ENCODE measurements at regions not wholly inside any gene's neighbourhood (a gene's known extent, or its start where the extent isn't known, plus 50 kb on each side); places are given as distances from the start of the nearest gene placed in this dataset.

GRCh38 chr3:102237838-102238237 lies 197.0 kb upstream of the ZPLD1 start:
- no peak overlapping the region for H3K27ac ChIP-seq (ENCODE audit: low read length)
- no peak overlapping the region for H3K9ac ChIP-seq (ENCODE audit: low read length)
- H3K9me3 ChIP-seq (ENCODE audit: low read length), result no peaks in the 10 kb centered on the region
- TF ChIP-seq REST (IDR thresholded peaks at IDR 0.05; ENCODE audit: borderline replicate concordance), result no peak
- no peak for TF ChIP-seq SMC3 (conservative IDR thresholded peaks at IDR 0.05; ENCODE audit: poor library complexity)
- no peak for TF ChIP-seq RAD21 (conservative IDR thresholded peaks at IDR 0.05)
- TF ChIP-seq POLR2AphosphoS5 (IDR thresholded peaks at IDR 0.05), result no peak
- no peak for TF ChIP-seq EZH2 (IDR thresholded peaks at IDR 0.05; ENCODE audit: borderline replicate concordance, insufficient read depth, low read length, poor library complexity, severe bottlenecking)
- no peak for TF ChIP-seq MXI1 (conservative IDR thresholded peaks at IDR 0.05; ENCODE audit: poor library complexity, severe bottlenecking)
- no peak for TF ChIP-seq EP300 (conservative IDR thresholded peaks at IDR 0.05; ENCODE audit: poor library complexity, severe bottlenecking)
- TF ChIP-seq CTCF (IDR thresholded peaks at IDR 0.05; ENCODE audit: poor library complexity, severe bottlenecking), result no peak
- no peak for TF ChIP-seq TAF1 (IDR thresholded peaks at IDR 0.05; ENCODE audit: low read depth)
- no peaks in the 10 kb centered on the region for H4K20me1 ChIP-seq (ENCODE audit: insufficient read depth)
- H3K27me3 ChIP-seq (ENCODE audit: insufficient read depth, low read depth, low read length), result no peaks in the 10 kb centered on the region
- H2AFZ ChIP-seq (ENCODE audit: low read depth, low read length), result no peak overlapping the region
- H3K4me2 ChIP-seq (ENCODE audit: low read length), result no peak overlapping the region
- H3K36me3 ChIP-seq (ENCODE audit: insufficient read depth, low read length), result no peaks in the 10 kb centered on the region
- H3F3A ChIP-seq (ENCODE audit: insufficient read depth, low read length, poor library complexity, severe bottlenecking), result no peaks in the 10 kb centered on the region
- no peaks in the 10 kb centered on the region for H3K79me2 ChIP-seq (replicated peaks; ENCODE audit: insufficient read depth, low read length)
- no peak overlapping the region for H3K4me3 ChIP-seq (ENCODE audit: low read length)
- H3K9me2 ChIP-seq (ENCODE audit: insufficient read depth, low read length), result no peaks in the 10 kb centered on the region

- Histone ChIP-seq H3K4me2 (ENCODE audit: low read length) (no peak overlapping the region), H2AFZ (ENCODE audit: low read depth, low read length) (no peak overlapping the region)
Measured at GRCh38 chr3:102238362-102238761, 196.5 kb upstream of the ZPLD1 start.

GRCh38 chr3:102240720-102241119 lies 194.1 kb upstream of the ZPLD1 start:
- TF ChIP-seq POLR2AphosphoS5 (IDR thresholded peaks at IDR 0.05) (no peak), RAD21 (conservative IDR thresholded peaks at IDR 0.05) (no peak), CTCF (IDR thresholded peaks at IDR 0.05; ENCODE audit: poor library complexity, severe bottlenecking) (no peak), EP300 (conservative IDR thresholded peaks at IDR 0.05; ENCODE audit: poor library complexity, severe bottlenecking) (no peak), MXI1 (conservative IDR thresholded peaks at IDR 0.05; ENCODE audit: poor library complexity, severe bottlenecking) (no peak), SMC3 (conservative IDR thresholded peaks at IDR 0.05; ENCODE audit: poor library complexity) (no peak), REST (IDR thresholded peaks at IDR 0.05; ENCODE audit: borderline replicate concordance) (no peak), EZH2 (IDR thresholded peaks at IDR 0.05; ENCODE audit: borderline replicate concordance, insufficient read depth, low read length, poor library complexity, severe bottlenecking) (no peak), TAF1 (IDR thresholded peaks at IDR 0.05; ENCODE audit: low read depth) (no peak)
- no peak overlapping the region for H3K4me3 ChIP-seq (ENCODE audit: low read length)

More at GRCh38 chr3:102238362-102238761, 196.5 kb upstream of the ZPLD1 start:
- Histone ChIP-seq H3K79me2 (replicated peaks; ENCODE audit: insufficient read depth, low read length) (no peaks in the 10 kb centered on the region), H3K27me3 (ENCODE audit: insufficient read depth, low read depth, low read length) (no peaks in the 10 kb centered on the region), H3F3A (ENCODE audit: insufficient read depth, low read length, poor library complexity, severe bottlenecking) (no peaks in the 10 kb centered on the region), H3K27ac (ENCODE audit: low read length) (no peak overlapping the region), H3K9ac (ENCODE audit: low read length) (no peak overlapping the region), H3K9me3 (ENCODE audit: low read length) (no peaks in the 10 kb centered on the region), H4K20me1 (ENCODE audit: insufficient read depth) (no peaks in the 10 kb centered on the region), H3K36me3 (ENCODE audit: insufficient read depth, low read length) (no peaks in the 10 kb centered on the region), H3K9me2 (ENCODE audit: insufficient read depth, low read length) (no peaks in the 10 kb centered on the region), H3K4me3 (ENCODE audit: low read length) (no peak overlapping the region)
- TF ChIP-seq POLR2AphosphoS5 (IDR thresholded peaks at IDR 0.05), result no peak
- no peak for TF ChIP-seq TAF1 (IDR thresholded peaks at IDR 0.05; ENCODE audit: low read depth)

More at GRCh38 chr3:102240720-102241119, 194.1 kb upstream of the ZPLD1 start:
- no peak overlapping the region for H3K4me2 ChIP-seq (ENCODE audit: low read length)
- H3K27me3 ChIP-seq (ENCODE audit: insufficient read depth, low read depth, low read length), result no peaks in the 10 kb centered on the region
- no peaks in the 10 kb centered on the region for H3F3A ChIP-seq (ENCODE audit: insufficient read depth, low read length, poor library complexity, severe bottlenecking)
- H3K9me2 ChIP-seq (ENCODE audit: insufficient read depth, low read length), result no peaks in the 10 kb centered on the region
- H3K36me3 ChIP-seq (ENCODE audit: insufficient read depth, low read length), result no peaks in the 10 kb centered on the region
- no peaks in the 10 kb centered on the region for H3K9me3 ChIP-seq (ENCODE audit: low read length)
- no peak overlapping the region for H3K9ac ChIP-seq (ENCODE audit: low read length)
- H3K79me2 ChIP-seq (replicated peaks; ENCODE audit: insufficient read depth, low read length), result no peaks in the 10 kb centered on the region
- H3K27ac ChIP-seq (ENCODE audit: low read length), result no peak overlapping the region
- H2AFZ ChIP-seq (ENCODE audit: low read depth, low read length), result no peak overlapping the region
- H4K20me1 ChIP-seq (ENCODE audit: insufficient read depth), result no peaks in the 10 kb centered on the region
